IMR-90 (cell line): ENCODE measurements at regions not wholly inside any gene's neighbourhood (a gene's known extent, or its start where the extent isn't known, plus 50 kb on each side); places are given as distances from the start of the nearest gene placed in this dataset.
"Not testable (repeated sequence)": the region's sequence is repeated elsewhere in the genome, so short reads cannot be mapped to it uniquely, and the experiment has no call there.

Experiments
- ATAC-seq: fragments of 200-7000 bp; cut with Tn5 transposase; 2 replicates; pipeline ENCODE4 v1.9.1; 2020; ENCODE audit warnings: low read depth, mild to moderate bottlenecking, moderate library complexity
- BruUV-seq: library from RNA; stranded (reverse); fragments of 400-500 nt; replicated peaks from 2 replicates; lab custom pipeline; 2021; lab: Mats Ljungman, UMichigan
- CTCF ChIA-PET: fragments of 300-600 bp; formaldehyde crosslinking; extraction: SDS; loops from one replicate; lab custom pipeline; 2021; ENCODE audit warnings: antibody characterized with exemption; lab: Yijun Ruan, JAX
- POLR2A ChIA-PET: fragments of 300-600 bp; sonication (Branson Sonifier 250); formaldehyde crosslinking; loops from one replicate; lab custom pipeline; 2022; ENCODE audit warnings: antibody characterized with exemption; ENCODE audit not compliant: unreplicated experiment; lab: Charles Lee
- DNase-seq: peaks from one replicate; pipeline ENCODE4 v3.0.0; 2013
- H2AFZ ChIP-seq: replicated peaks from 2 replicates; pipeline ENCODE3; 2013; ENCODE audit warnings: low read length, mild to moderate bottlenecking; ENCODE audit not compliant: poor library complexity
- H2AK5ac ChIP-seq: 2 replicates; pipeline ENCODE4 v1.6.1; 2013; ENCODE audit warnings: low read depth, low read length, inconsistent platforms
- H2AK9ac ChIP-seq: replicated peaks from 2 replicates; pipeline ENCODE3; 2013; ENCODE audit warnings: mild to moderate bottlenecking, low read depth, low read length, moderate library complexity; ENCODE audit not compliant: poor library complexity
- H2BK120ac ChIP-seq: 2 replicates; pipeline ENCODE4 v1.6.1; 2013; ENCODE audit warnings: low read depth, low read length, inconsistent platforms
- H2BK15ac ChIP-seq: 3 replicates; pipeline ENCODE4 v1.6.1; 2013; ENCODE audit warnings: low read depth, low read length, inconsistent platforms
- H2BK20ac ChIP-seq: 2 replicates; pipeline ENCODE4 v1.6.1; 2013; ENCODE audit warnings: low read depth, mild to moderate bottlenecking, inconsistent platforms, low read length, moderate library complexity
- H2BK5ac ChIP-seq: 2 replicates; pipeline ENCODE4 v1.6.1; 2013; ENCODE audit warnings: mild to moderate bottlenecking, low read depth, low read length, inconsistent platforms; ENCODE audit not compliant: poor library complexity, severe bottlenecking
- H3K14ac ChIP-seq: replicated peaks from 2 replicates; pipeline ENCODE4 v1.6.1; 2013; ENCODE audit warnings: low read depth, low read length, inconsistent platforms
- H3K18ac ChIP-seq: 2 replicates; pipeline ENCODE4 v1.6.1; 2013; ENCODE audit warnings: low read depth, low read length, control low read depth
- H3K23ac ChIP-seq: 2 replicates; pipeline ENCODE4 v1.6.1; 2013; ENCODE audit warnings: low read depth, low read length, inconsistent platforms
- H3K27ac ChIP-seq: 2 replicates; pipeline ENCODE4 v1.5.1; 2013; ENCODE audit warnings: mild to moderate bottlenecking, control low read depth, low read length; ENCODE audit not compliant: insufficient read depth
- H3K27me3 ChIP-seq: 2 replicates; pipeline ENCODE4 v1.6.1; 2013; ENCODE audit warnings: low read length; ENCODE audit not compliant: control insufficient read depth, insufficient read depth
- H3K36me3 ChIP-seq: 2 replicates; pipeline ENCODE4 v1.6.1; 2013; ENCODE audit warnings: low read length, mixed read lengths; ENCODE audit not compliant: control insufficient read depth, insufficient read depth
- H3K4ac ChIP-seq: 2 replicates; pipeline ENCODE4 v1.6.1; 2013; ENCODE audit warnings: low read depth, low read length, inconsistent platforms
- H3K4me1 ChIP-seq: 2 replicates; pipeline ENCODE4 v1.6.1; 2013; ENCODE audit warnings: low read length, mixed read lengths; ENCODE audit not compliant: control insufficient read depth, insufficient read depth
- H3K4me2 ChIP-seq: 2 replicates; pipeline ENCODE4 v1.6.1; 2013; ENCODE audit warnings: low read depth, mild to moderate bottlenecking, control low read depth, low read length, moderate library complexity
- H3K4me3 ChIP-seq: 2 replicates; pipeline ENCODE4 v1.5.1; 2013; ENCODE audit warnings: low read depth, mild to moderate bottlenecking, control low read depth, low read length, moderate library complexity; ENCODE audit not compliant: insufficient read depth
- H3K56ac ChIP-seq: 2 replicates; pipeline ENCODE4 v1.6.1; 2013; ENCODE audit warnings: low read length, inconsistent platforms; ENCODE audit not compliant: insufficient read depth; ENCODE audit errors: extremely low read depth
- H3K79me1 ChIP-seq, 2 experiments: 2 replicates each; pipeline ENCODE4 v1.6.1; 2013; ENCODE audit warnings: low read length in 2 of 2, inconsistent platforms in 1 of 2, low read depth in 1 of 2
- H3K9ac ChIP-seq: 2 replicates; pipeline ENCODE4 v1.6.1; 2013; ENCODE audit warnings: low read depth, low read length, control low read depth
- H3K9me1 ChIP-seq: 2 replicates; pipeline ENCODE4 v1.6.1; 2013; ENCODE audit warnings: low read length, inconsistent platforms; ENCODE audit not compliant: insufficient read depth
- H3K9me3 ChIP-seq: 2 replicates; pipeline ENCODE4 v1.6.1; 2013; ENCODE audit warnings: low read length; ENCODE audit not compliant: control insufficient read depth, insufficient read depth
- H4K20me1 ChIP-seq: 2 replicates; pipeline ENCODE4 v1.6.1; 2013; ENCODE audit warnings: low read length, inconsistent platforms; ENCODE audit not compliant: insufficient read depth
- H4K5ac ChIP-seq: 2 replicates; pipeline ENCODE4 v1.6.1; 2013; ENCODE audit warnings: mild to moderate bottlenecking, low read depth, low read length, control low read depth
- H4K8ac ChIP-seq, 2 experiments: 2 replicates each; pipeline ENCODE4 v1.6.1; 2013; ENCODE audit warnings: low read depth in 2 of 2, low read length in 2 of 2, control low read depth in 1 of 2, inconsistent platforms in 1 of 2
- H4K91ac ChIP-seq: 2 replicates; pipeline ENCODE4 v1.6.1; 2013; ENCODE audit warnings: low read depth, low read length, inconsistent platforms; ENCODE audit not compliant: insufficient read depth
- WGBS, 2 experiments: methylation state at CpG; one replicate each; pipeline versions ENCODE4 v1.1.5 to v1.1.7; 2013; ENCODE audit warnings: missing lambda C conversion rate in 2 of 2; ENCODE audit not compliant: insufficient read length in 1 of 2; ENCODE audit errors: extremely low coverage in 2 of 2; 5-methylcytosine and 5-hydroxymethylcytosine counted together
- dilution Hi-C: fragments of 300-500 bp; cut with HindIII; formaldehyde crosslinking; loops from one replicate; pipeline ENCODE4 v1.14.3; 2018; ENCODE audit warnings: low sequenced_read_pairs; ENCODE audit not compliant: unreplicated experiment
- in situ Hi-C: fragments of 300-500 bp; cut with MboI; formaldehyde crosslinking; loops from 3 replicates; pipeline ENCODE4 v1.14.3; 2019; ENCODE audit warnings: low sequenced_read_pairs, inconsistent platforms, mixed read lengths
- intact Hi-C: fragments of 100-400 bp; cut with micrococcal nuclease; formaldehyde crosslinking; loops from 2 replicates; pipeline ENCODE4 v1.10.0; 2022

DNA sequence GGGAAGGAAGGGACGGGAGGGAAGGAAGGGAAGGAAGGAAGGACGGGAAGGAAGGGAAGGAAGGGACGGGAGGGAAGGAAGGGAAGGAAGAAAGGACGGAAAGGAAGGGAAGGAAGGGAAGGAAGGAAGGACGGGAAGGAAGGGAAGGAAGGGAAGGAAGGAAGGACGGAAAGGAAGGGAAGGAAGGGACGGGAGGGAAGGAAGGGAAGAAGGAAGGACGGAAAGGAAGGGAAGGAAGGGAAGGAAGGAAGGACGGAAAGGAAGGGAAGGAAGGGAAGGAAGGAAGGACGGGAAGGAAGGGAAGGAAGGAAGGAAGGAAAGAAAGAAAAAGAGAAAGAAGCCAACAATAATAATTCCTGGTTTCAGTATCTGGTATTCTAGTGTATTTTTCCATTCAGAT, 863.8 kb upstream of the WWC1 start:
- H4K20me1 ChIP-seq, POLR2A ChIA-PET, H3K36me3 ChIP-seq, H3K4me3 ChIP-seq, intact Hi-C loops, H3K14ac ChIP-seq, dilution Hi-C loops, H2BK5ac ChIP-seq, H3K56ac ChIP-seq, H3K9me1 ChIP-seq, H4K5ac ChIP-seq, H3K9me3 ChIP-seq, H3K9ac ChIP-seq, H2AK5ac ChIP-seq, H2BK20ac ChIP-seq, H3K23ac ChIP-seq, H3K4me2 ChIP-seq, BruUV-seq, CTCF ChIA-PET, DNase-seq, H3K79me1 ChIP-seq, H2BK120ac ChIP-seq, H3K27ac ChIP-seq, H4K91ac ChIP-seq, H3K27me3 ChIP-seq, H2BK15ac ChIP-seq, H2AK9ac ChIP-seq, H2AFZ ChIP-seq, H3K18ac ChIP-seq, H4K8ac ChIP-seq, in situ Hi-C loops, ATAC-seq, H3K4me1 ChIP-seq, H3K4ac ChIP-seq: not testable (repeated sequence)
- WGBS, 2 experiments: 79 to 100% methylated on average over 1 to 8 of the region's 10 CpGs
